ENCODE measurements at regions not wholly inside any gene's neighbourhood (a gene's known extent, or its start where the extent isn't known, plus 50 kb on each side); places are given as distances from the start of the nearest gene placed in this dataset.

DNA sequence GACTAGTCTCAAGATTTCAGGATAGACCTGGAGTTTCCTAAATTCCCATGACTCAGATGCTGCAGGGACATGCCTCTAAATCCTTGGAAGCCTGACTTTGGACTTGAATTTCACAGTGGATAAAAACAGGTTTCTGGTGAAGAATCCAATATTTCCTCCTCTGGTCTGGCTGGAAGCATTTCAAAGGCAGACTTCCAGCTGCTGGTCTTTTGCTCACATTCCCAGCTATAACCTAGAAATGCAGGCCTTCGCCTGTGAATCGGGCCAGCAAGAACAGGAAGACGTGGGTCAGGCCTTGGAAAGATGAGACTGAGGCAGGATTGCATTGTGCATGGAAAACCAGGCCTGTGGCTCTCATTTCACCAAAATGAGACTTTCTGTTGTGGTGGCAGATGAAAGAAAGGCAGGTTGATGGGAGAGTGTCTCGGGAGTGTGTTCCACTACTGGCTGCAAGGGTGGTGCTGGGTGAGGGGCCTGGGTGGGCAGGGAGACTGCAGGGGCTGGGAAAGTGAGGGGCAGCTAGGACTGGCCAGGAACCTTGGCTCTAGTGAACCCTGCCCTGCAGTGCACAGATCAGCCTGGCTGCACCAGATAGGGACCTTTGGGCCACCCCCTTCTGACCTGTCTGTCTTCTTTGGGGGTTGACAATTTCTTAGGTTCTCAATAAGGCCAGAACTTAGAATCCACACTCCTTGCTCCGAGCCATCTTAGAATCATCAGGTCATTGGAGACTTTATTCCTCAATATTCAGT, 488.8 kb upstream of the MKI67 start:
- DNase-seq, result no peak
- WGBS, 2 donors, result 72 to 80% methylated on average over 5 of the region's 5 CpGs

DNA sequence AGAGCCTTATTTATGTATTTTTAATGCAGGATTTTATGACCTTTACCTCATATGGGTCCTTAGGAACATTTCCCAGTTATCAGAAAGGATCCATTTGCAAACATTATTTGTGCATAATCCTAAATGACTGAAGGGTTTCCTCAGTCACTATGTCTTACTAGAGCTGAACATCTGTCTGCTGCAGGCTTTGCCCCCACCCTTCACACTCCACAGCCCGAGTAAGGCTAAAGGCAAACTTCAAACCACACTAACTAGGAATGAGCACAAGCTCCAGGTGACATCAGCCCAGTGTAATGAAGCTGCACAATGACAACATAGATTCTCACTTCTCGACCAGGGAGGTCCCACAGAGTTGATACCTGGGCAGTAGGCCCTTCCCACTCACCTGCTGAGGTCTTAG, 491.3 kb upstream of the MKI67 start:
- Histone ChIP-seq H3K4me3 (no peak overlapping the region), H3K27ac (ENCODE audit: low read depth in 1 of 2, low read length in 1 of 2) (no peak overlapping the region), H3K36me3 (ENCODE audit: control insufficient read depth in 4 of 4, insufficient read depth in 4 of 4, low read length in 4 of 4) (no peaks in the 10 kb centered on the region), H3K9ac (ENCODE audit: insufficient read depth in 1 of 2, low read length in 2 of 2) (no peak overlapping the region), H3K4me1 (ENCODE audit: control insufficient read depth in 5 of 5, insufficient read depth in 5 of 5, low read length in 5 of 5) (peaks cover 0 to 3% (median 0%) of the 10 kb centered on the region in 5 donors), H3K27me3 (ENCODE audit: control insufficient read depth in 3 of 3, insufficient read depth in 3 of 3, low read length in 2 of 3) (no peaks in the 10 kb centered on the region), H3K9me3 (ENCODE audit: control insufficient read depth in 4 of 4, insufficient read depth in 3 of 4, low read length in 3 of 4) (no peaks in the 10 kb centered on the region)
- 59 to 66% methylated on average over 2 of the region's 2 CpGs for WGBS, 2 donors
- TF ChIP-seq, protein P1, sequence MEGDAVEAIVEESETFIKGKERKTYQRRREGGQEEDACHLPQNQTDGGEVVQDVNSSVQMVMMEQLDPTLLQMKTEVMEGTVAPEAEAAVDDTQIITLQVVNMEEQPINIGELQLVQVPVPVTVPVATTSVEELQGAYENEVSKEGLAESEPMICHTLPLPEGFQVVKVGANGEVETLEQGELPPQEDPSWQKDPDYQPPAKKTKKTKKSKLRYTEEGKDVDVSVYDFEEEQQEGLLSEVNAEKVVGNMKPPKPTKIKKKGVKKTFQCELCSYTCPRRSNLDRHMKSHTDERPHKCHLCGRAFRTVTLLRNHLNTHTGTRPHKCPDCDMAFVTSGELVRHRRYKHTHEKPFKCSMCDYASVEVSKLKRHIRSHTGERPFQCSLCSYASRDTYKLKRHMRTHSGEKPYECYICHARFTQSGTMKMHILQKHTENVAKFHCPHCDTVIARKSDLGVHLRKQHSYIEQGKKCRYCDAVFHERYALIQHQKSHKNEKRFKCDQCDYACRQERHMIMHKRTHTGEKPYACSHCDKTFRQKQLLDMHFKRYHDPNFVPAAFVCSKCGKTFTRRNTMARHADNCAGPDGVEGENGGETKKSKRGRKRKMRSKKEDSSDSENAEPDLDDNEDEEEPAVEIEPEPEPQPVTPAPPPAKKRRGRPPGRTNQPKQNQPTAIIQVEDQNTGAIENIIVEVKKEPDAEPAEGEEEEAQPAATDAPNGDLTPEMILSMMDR (IDR thresholded peaks at IDR 0.05; ENCODE audit: control extremely low read depth, extremely low read depth), result no peak
- ATAC-seq (ENCODE audit: insufficient read depth, low FRiP score) (no peak), DNase-seq (no peak)

More for the DNA sequence above, 488.8 kb upstream of the MKI67 start:
- no peaks in the 10 kb centered on the region for H3K36me3 ChIP-seq (ENCODE audit: control insufficient read depth in 4 of 4, insufficient read depth in 4 of 4, low read length in 4 of 4)
- no peak overlapping the region for H3K9ac ChIP-seq (ENCODE audit: insufficient read depth in 1 of 2, low read length in 2 of 2)
- H3K27ac ChIP-seq (ENCODE audit: low read depth in 1 of 2, low read length in 1 of 2), result no peak overlapping the region
- no peak overlapping the region for H3K4me3 ChIP-seq
- peaks cover 0 to 4% (median 0%) of the 10 kb centered on the region in 4 donors for H3K9me3 ChIP-seq (ENCODE audit: control insufficient read depth in 4 of 4, insufficient read depth in 3 of 4, low read length in 3 of 4)
- no peaks in the 10 kb centered on the region for H3K27me3 ChIP-seq (ENCODE audit: control insufficient read depth in 3 of 3, insufficient read depth in 3 of 3, low read length in 2 of 3)
- no peaks in the 10 kb centered on the region for H3K4me1 ChIP-seq (ENCODE audit: control insufficient read depth in 5 of 5, insufficient read depth in 5 of 5, low read length in 5 of 5)
- ATAC-seq (ENCODE audit: insufficient read depth, low FRiP score), result no peak
- TF ChIP-seq, protein P1 (IDR thresholded peaks at IDR 0.05; ENCODE audit: control extremely low read depth, extremely low read depth), result no peak

DNA sequence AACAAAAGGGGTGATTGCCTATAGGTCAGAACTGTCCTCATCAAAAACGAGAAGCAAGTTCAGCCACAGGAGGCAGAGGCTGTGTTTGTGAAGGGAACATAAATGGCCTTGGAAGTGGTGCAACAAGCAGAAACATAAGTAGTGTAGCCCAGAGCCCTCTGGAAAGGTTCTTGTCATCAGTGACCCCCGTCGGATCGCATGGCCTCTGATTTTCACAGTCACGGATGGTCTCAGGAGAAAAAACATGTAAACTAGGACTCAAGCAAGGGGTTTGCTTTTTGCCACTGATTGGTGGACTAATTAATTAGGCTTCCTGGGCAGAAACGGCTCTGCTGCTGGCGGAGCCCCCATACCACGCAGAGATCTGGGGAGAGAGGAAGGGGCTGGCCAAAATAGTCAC, 496.5 kb upstream of the MKI67 start:
- ATAC-seq (ENCODE audit: insufficient read depth, low FRiP score) (no peak), DNase-seq (no peak)
- Histone ChIP-seq H3K9me3 (ENCODE audit: control insufficient read depth in 4 of 4, insufficient read depth in 3 of 4, low read length in 3 of 4) (peaks cover 0 to 4% (median 0%) of the 10 kb centered on the region in 4 donors), H3K27ac (ENCODE audit: low read depth in 1 of 2, low read length in 1 of 2) (no peak overlapping the region), H3K27me3 (ENCODE audit: control insufficient read depth in 3 of 3, insufficient read depth in 3 of 3, low read length in 2 of 3) (no peaks in the 10 kb centered on the region), H3K4me3 (no peak overlapping the region), H3K9ac (ENCODE audit: insufficient read depth in 1 of 2, low read length in 2 of 2) (no peak overlapping the region), H3K36me3 (ENCODE audit: control insufficient read depth in 4 of 4, insufficient read depth in 4 of 4, low read length in 4 of 4) (no peaks in the 10 kb centered on the region), H3K4me1 (ENCODE audit: control insufficient read depth in 5 of 5, insufficient read depth in 5 of 5, low read length in 5 of 5) (peaks cover 0 to 3% (median 0%) of the 10 kb centered on the region in 5 donors)
- 85 to 90% methylated on average over 8 of the region's 8 CpGs for WGBS, 2 donors
- TF ChIP-seq, protein P1 (IDR thresholded peaks at IDR 0.05; ENCODE audit: control extremely low read depth, extremely low read depth), result no peak

Measured in lung (tissue), 11 donors.